ENCODE measurements at regions not wholly inside any gene's neighbourhood (a gene's known extent, or its start where the extent isn't known, plus 50 kb on each side); places are given as distances from the start of the nearest gene placed in this dataset.
"Not testable (repeated sequence)": the region's sequence is repeated elsewhere in the genome, so short reads cannot be mapped to it uniquely, and the experiment has no call there.

DNA sequence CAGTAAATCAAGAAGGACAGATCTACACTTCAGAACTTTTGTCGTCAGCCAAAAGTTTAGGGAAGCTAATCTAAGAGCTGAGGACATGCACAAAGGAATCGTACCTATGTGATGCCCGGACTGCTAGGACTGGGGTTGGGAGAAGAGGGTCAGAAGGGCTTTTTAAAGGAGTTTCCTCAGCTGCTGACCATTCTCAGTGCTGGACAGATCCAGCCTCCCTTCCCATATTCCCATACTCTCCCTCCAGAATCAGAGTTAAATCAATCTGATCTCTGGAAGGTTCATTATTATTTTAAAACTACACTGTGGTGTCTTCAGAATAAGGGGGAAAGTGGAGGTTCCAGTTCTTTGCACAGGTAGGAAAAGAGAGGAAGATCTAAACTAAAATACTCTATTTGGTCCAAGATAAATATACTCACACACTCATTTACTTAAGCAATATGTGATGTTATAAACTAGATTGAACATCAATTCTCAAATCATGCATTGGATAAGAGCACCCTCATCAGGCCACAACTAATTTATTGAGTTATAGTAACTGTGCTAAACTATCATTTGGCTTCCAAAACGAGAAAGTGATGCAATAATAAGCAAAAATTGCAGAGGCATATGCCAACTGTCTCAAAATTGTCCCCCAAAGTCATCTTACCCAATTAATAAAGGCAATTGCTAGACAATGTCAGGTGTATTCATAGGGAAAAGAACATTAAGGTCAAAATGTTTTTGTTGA is 124.7 kb downstream of the HNRNPD start:
- DNase-seq (ENCODE audit: low read depth), result no peak

GRCh38 chr4:82247629-82248028 is 126.2 kb downstream of the HNRNPD start:
- DNase-seq (ENCODE audit: low read depth), result no peak

DNA sequence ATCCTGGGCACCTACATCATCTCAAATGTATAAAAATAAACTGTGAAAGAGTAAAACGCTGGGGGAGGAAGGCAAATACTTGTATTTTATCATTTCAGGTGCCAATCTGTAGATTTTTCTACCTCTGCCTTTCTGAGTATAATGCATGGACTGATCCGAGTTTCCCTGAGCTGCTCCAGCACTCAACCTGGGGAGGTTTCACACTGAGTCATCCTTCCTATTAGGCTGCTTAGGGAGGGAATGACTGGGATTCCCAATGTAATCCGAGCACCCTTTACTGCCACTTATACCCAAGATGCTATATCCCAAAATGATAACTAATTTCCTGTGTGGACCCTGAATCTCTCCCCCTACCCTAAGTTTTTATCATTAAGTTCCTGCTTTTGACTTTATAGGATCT is 126.6 kb downstream of the HNRNPD start:
- DNase-seq (ENCODE audit: low read depth), result no peak

- no peak for DNase-seq (ENCODE audit: low read depth)
Measured at GRCh38 chr4:82241534-82241933, 132.3 kb downstream of the HNRNPD start.

DNA sequence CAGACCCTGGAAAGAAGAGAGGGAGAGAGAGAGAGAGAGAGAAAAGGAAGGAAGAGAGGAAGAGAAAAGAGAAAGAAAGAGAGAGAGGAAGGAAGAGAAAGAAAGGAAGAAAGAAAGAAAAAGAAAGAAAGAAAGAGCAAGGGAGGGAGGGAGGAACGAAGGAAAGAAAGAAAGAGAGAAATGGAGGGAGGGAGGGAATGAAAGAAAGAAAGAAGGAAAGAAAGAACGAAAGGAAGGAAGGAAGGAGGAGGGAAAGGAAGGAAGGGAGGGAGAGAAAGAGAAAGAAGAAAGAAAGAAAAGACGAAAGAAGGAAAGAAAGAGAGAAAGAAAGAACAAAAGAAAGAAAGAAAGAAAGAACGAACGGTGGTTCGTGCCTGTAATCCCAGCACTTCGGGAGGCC is 133.4 kb downstream of the HNRNPD start:
- DNase-seq (ENCODE audit: low read depth), result no peak

- not testable (repeated sequence) for DNase-seq (ENCODE audit: low read depth)
Measured at GRCh38 chr4:82237142-82237541, 136.6 kb downstream of the HNRNPD start.

GRCh38 chr4:82235346-82235745 is 138.4 kb downstream of the HNRNPD start:
- DNase-seq (ENCODE audit: low read depth), result no peak

DNA sequence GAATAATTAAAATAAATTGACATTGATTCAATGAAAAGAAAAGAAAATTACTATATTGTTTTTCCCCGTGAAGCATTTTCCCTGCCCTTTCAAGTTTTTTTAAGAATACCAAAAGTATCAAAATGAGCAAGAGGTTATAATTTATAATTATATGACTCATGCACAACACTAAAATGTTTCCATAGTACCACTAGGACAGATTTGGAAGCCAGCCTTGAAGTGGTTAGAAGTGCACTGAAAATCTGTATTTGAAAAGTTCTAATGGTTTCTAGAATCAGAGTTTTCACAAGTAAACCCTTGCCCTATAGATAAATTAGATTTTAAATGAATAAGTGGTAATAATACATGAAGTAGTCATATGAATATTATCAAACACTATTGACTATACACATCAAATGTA is 140.9 kb downstream of the HNRNPD start:
- DNase-seq (ENCODE audit: low read depth), result no peak

GRCh38 chr4:82231806-82232205 is 142.0 kb downstream of the HNRNPD start:
- no peak for DNase-seq (ENCODE audit: low read depth)

- peak; percentile 25 for DNase-seq (ENCODE audit: low read depth)
Measured at GRCh38 chr4:82230306-82230705, 143.5 kb downstream of the HNRNPD start.

GRCh38 chr4:82225030-82225429 is 148.8 kb downstream of the HNRNPD start:
- no peak for DNase-seq (ENCODE audit: low read depth)

GRCh38 chr4:82223715-82224114 is 150.1 kb downstream of the HNRNPD start:
- no peak for DNase-seq (ENCODE audit: low read depth)

GRCh38 chr4:82219346-82219745 is 154.4 kb downstream of the HNRNPD start:
- no peak for DNase-seq (ENCODE audit: low read depth)

GRCh38 chr4:82217986-82218715 is 155.6 kb downstream of the HNRNPD start:
- no peak for DNase-seq (ENCODE audit: low read depth)

DNA sequence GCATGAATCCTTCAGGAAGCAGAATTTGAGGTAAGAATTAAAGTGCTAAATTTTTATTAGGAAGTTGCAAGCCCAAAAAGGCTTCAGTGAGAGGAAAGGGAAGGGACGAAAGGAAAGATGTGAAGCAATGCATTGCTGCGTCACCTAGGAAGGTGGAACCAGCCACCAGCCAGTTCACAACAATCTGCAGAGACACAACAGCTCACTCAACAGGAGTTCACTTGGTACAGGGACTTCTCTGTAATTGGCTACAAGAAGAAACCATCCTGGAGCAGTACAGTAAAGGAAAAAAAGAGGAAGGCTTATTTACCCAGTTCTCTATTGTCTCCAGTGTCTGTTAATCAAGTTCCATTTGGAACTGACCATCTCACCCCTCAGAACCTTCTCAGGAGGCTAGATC is 157.6 kb downstream of the HNRNPD start:
- DNase-seq (ENCODE audit: low read depth), result no peak

DNA sequence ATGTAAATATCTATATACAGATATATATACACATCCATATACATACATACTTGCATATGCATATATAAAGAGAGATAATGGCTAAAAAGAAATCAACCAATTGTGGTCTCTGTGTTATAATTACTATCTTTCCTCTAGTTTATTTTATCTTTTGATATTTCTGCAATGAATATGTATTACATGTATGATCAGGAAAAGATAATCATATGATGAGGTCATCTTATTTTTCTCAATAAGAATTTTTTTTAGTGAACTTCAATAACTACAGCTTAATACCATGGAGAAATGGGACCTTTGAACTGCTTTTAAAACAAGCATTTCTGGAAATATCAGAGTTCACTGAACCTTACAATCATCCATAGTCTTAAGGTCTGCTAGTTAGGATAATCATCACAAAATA is 158.0 kb downstream of the HNRNPD start:
- no peak for DNase-seq (ENCODE audit: low read depth)

- DNase-seq (ENCODE audit: low read depth), result no peak
Measured at GRCh38 chr4:82215039-82215438, 158.8 kb downstream of the HNRNPD start.

- DNase-seq (ENCODE audit: low read depth), result no peak
Measured at GRCh38 chr4:82213485-82214417, 160.0 kb downstream of the HNRNPD start.

GRCh38 chr4:82201805-82202641 is 171.8 kb downstream of the HNRNPD start:
- DNase-seq (ENCODE audit: low read depth), result peak; percentile 18

DNA sequence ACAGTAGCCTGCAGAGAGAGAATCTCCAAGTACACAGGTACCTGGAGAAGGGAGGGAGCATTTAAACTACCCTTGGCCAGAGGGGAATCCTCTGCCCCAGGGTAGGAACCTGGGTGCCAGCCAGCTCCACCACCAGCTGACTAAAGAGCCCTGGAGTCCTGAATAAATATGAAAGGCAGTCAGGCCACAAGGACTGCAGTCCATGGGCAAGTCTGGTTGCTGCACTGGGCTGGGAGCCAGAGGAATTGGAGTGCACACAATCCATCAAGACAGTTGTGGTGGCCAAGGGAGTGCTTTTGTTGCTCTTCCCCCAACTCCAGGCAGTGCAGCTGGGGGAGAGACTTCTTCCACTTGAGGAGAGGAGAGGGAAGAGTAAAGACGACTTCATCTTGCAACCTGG is 172.5 kb downstream of the HNRNPD start:
- DNase-seq (ENCODE audit: low read depth), result no peak

DNA sequence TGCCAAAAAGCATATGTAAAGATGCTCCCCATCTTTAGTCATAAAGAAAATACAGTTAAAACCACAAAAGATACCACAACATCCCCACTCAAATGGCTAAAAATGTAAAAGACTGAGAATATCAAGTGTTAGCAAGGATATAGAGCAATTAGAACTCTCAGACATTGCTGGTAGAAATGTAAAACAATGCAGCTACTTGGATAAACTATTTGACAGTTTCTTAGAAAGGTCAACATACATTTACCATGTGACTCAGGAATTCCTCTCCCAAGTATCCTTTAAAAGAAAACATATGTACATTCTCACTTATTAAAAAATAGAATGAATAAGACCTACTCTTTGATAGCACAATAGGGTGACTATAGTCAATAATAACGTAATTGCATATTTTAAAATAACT is 173.7 kb downstream of the HNRNPD start:
- DNase-seq (ENCODE audit: low read depth), result no peak

Data from HT1080 (cell line).